HCT116 (cell line): ENCODE measurements at regions not wholly inside any gene's neighbourhood (a gene's known extent, or its start where the extent isn't known, plus 50 kb on each side); places are given as distances from the start of the nearest gene placed in this dataset.

Source experiments
- ATAC-seq: fragments of 200-7000 bp; cut with Tn5 transposase; 2 replicates; pipeline ENCODE4 v1.9.1; 2020; ENCODE audit warnings: mild to moderate bottlenecking, moderate library complexity
- BruUV-seq: library from RNA; stranded (reverse); fragments of 400-500 nt; replicated peaks from 2 replicates; lab custom pipeline; 2021; lab: Mats Ljungman, UMichigan
- CTCF ChIA-PET: fragments of 300-600 bp; sonication (Branson Sonifier 250); formaldehyde crosslinking; loops from one replicate; lab custom pipeline; 2021; ENCODE audit warnings: antibody characterized with exemption; lab: Charles Lee
- POLR2A ChIA-PET: fragments of 300-600, 350-600 bp; sonication (Branson Sonifier 250); formaldehyde crosslinking; loops from one replicate; lab custom pipeline; 2021; ENCODE audit warnings: antibody characterized with exemption; lab: Charles Lee
- RAD21 ChIA-PET, 2 experiments: fragments of 300-600 bp; sonication (Branson Sonifier 250); formaldehyde crosslinking; loops; one replicate each; lab custom pipeline; 2023; ENCODE audit warnings: low total read pairs in 2 of 2; ENCODE audit not compliant: uncharacterized antibody in 2 of 2, unreplicated experiment in 2 of 2, low non-redundant PET in 1 of 2; lab: Charles Lee
- DNase-seq: peaks from one replicate; pipeline ENCODE4 v3.0.0-alpha.2; 2010; ENCODE audit warnings: low read depth, low spot score
- H2AFZ ChIP-seq: fragments of 200-600 bp; shearing (Covaris generic), sonication (generic); 2 replicates; pipeline ENCODE4 v1.6.1; 2017; ENCODE audit warnings: low read depth, mixed run types, mixed read lengths, antibody characterized with exemption, low read length; ENCODE audit not compliant: poor library complexity, severe bottlenecking
- H3K27ac ChIP-seq: 2 replicates; pipeline ENCODE4 v1.5.1; 2012; ENCODE audit warnings: low read depth, low read length
- H3K27me3 ChIP-seq: fragments of 200-600 bp; sonication (generic); 2 replicates; pipeline ENCODE4 v1.6.1; 2016; ENCODE audit warnings: mixed run types, low read length, mixed read lengths; ENCODE audit not compliant: insufficient read depth
- H3K36me3 ChIP-seq, 2 experiments: fragments of 200-500 bp in 1 of 2; fragments of 200-600 bp in 1 of 2; sonication (Bioruptor generic) in 1 of 2; sonication (generic) in 1 of 2; 2 replicates each; pipeline versions ENCODE4 v1.5.1 to v1.6.1; 2014 to 2016; ENCODE audit warnings: low read length in 2 of 2, inconsistent platforms in 1 of 2, mixed read lengths in 1 of 2, mixed run types in 1 of 2; ENCODE audit not compliant: insufficient read depth in 2 of 2, control insufficient read depth in 1 of 2
- H3K4me1 ChIP-seq, 2 experiments: fragments of 200-600 bp in 1 of 2; sonication (generic) in 1 of 2; 2 replicates each; pipeline versions ENCODE4 v1.5.1 to v1.6.1; 2012 to 2017; ENCODE audit warnings: low read length in 2 of 2, inconsistent platforms in 1 of 2, mild to moderate bottlenecking in 1 of 2, mixed read lengths in 1 of 2, mixed run types in 1 of 2, moderate library complexity in 1 of 2; ENCODE audit not compliant: insufficient read depth in 2 of 2, control insufficient read depth in 1 of 2
- H3K4me2 ChIP-seq: fragments of 200-600 bp; sonication (generic); 2 replicates; pipeline ENCODE4 v1.6.1; 2017; ENCODE audit warnings: mixed run types, low read length, mixed read lengths
- H3K4me3 ChIP-seq, 2 experiments: fragments of 200-600 bp in 1 of 2; sonication (generic) in 1 of 2; replicated peaks in 1 of 2; 2 replicates each; pipeline ENCODE4 v1.5.1; 2011 to 2016; ENCODE audit warnings: low read length in 2 of 2, control low read depth in 1 of 2, low read depth in 1 of 2, mild to moderate bottlenecking in 1 of 2, mixed read lengths in 1 of 2, mixed run types in 1 of 2
- H3K79me2 ChIP-seq: fragments of 200-600 bp; sonication (generic); 2 replicates; pipeline ENCODE4 v1.6.1; 2017; ENCODE audit warnings: mild to moderate bottlenecking, mixed run types, low read length, moderate library complexity, mixed read lengths; ENCODE audit not compliant: insufficient read depth
- H3K9ac ChIP-seq: fragments of 200-600 bp; sonication (generic); 2 replicates; pipeline ENCODE4 v1.6.1; 2016; ENCODE audit warnings: low read length, mixed read lengths
- H3K9me2 ChIP-seq: fragments of 200-600 bp; sonication (generic), shearing (Covaris generic); 2 replicates; pipeline ENCODE4 v1.6.1; 2017; ENCODE audit warnings: mixed run types, mild to moderate bottlenecking, moderate library complexity; ENCODE audit not compliant: insufficient read depth
- H3K9me3 ChIP-seq, 2 experiments: fragments of 200-500 bp in 1 of 2; fragments of 200-600 bp in 1 of 2; sonication (Bioruptor generic) in 1 of 2; sonication (generic) in 1 of 2; 2 replicates each; pipeline ENCODE4 v1.6.1; 2014 to 2017; ENCODE audit warnings: low read length in 2 of 2, mixed read lengths in 2 of 2, inconsistent platforms in 1 of 2, low read depth in 1 of 2, mild to moderate bottlenecking in 1 of 2, mixed run types in 1 of 2, moderate library complexity in 1 of 2; ENCODE audit not compliant: control insufficient read depth in 1 of 2, insufficient read depth in 1 of 2
- H4K20me1 ChIP-seq: fragments of 200-600 bp; sonication (generic), shearing (Covaris generic); 2 replicates; pipeline ENCODE4 v1.6.1; 2017; ENCODE audit warnings: mixed run types, mild to moderate bottlenecking, moderate library complexity; ENCODE audit not compliant: insufficient read depth
- ATF3 ChIP-seq: IDR thresholded peaks from 2 replicates; pipeline ENCODE4 v1.6.1; 2012
- CBX3 ChIP-seq: IDR thresholded peaks from 2 replicates; pipeline ENCODE4 v1.6.1; 2012; ENCODE audit warnings: low read depth
- EGR1 ChIP-seq: IDR thresholded peaks from 2 replicates; pipeline ENCODE4 v1.6.1; 2012; ENCODE audit warnings: low read depth
- ELF1 ChIP-seq: IDR thresholded peaks from 2 replicates; pipeline ENCODE4 v1.6.1; 2012; ENCODE audit warnings: low read depth, borderline replicate concordance
- FOSL1 ChIP-seq: IDR thresholded peaks from 2 replicates; pipeline ENCODE4 v1.6.1; 2012; ENCODE audit warnings: low read depth
- JUND ChIP-seq: IDR thresholded peaks from 2 replicates; pipeline ENCODE4 v1.6.1; 2012
- POLR2A ChIP-seq: IDR thresholded peaks from 2 replicates; pipeline ENCODE4 v1.7.0; 2011; ENCODE audit warnings: borderline replicate concordance; ENCODE audit not compliant: insufficient read depth, insufficient read length; ENCODE audit errors: extremely low read depth
- RAD21 ChIP-seq: IDR thresholded peaks from 2 replicates; pipeline ENCODE4 v1.6.1; 2012; ENCODE audit warnings: low read depth, mild to moderate bottlenecking
- SP1 ChIP-seq: IDR thresholded peaks from 2 replicates; pipeline ENCODE4 v1.6.1; 2012; ENCODE audit warnings: low read depth
- SRF ChIP-seq: IDR thresholded peaks from 2 replicates; pipeline ENCODE4 v1.6.1; 2012; ENCODE audit warnings: low read depth
- YY1 ChIP-seq: IDR thresholded peaks from 2 replicates; pipeline ENCODE4 v1.6.1; 2011; ENCODE audit warnings: low read length, low read depth, moderate library complexity, mild to moderate bottlenecking; ENCODE audit not compliant: insufficient replicate concordance; ENCODE audit errors: extremely low read depth
- ZFX ChIP-seq: fragments of 450-650 bp; IDR thresholded peaks from 2 replicates; pipeline ENCODE4 v1.6.1; 2017
- ZNF274 ChIP-seq: fragments of 200-500 bp; sonication (Bioruptor generic); IDR thresholded peaks from 2 replicates; pipeline ENCODE4 v1.6.1; 2014; ENCODE audit warnings: mild to moderate bottlenecking, low read depth, low read length, inconsistent platforms
- intact Hi-C: fragments of 100-400 bp; cut with micrococcal nuclease; formaldehyde crosslinking; loops from 2 replicates; pipeline ENCODE4 v1.10.0; 2022
- TF ChIP-seq, protein P1 (sequence below): IDR thresholded peaks from 2 replicates; pipeline ENCODE4 v1.6.1; 2012
- TF ChIP-seq, protein P2 (sequence below): IDR thresholded peaks from 2 replicates; pipeline ENCODE4 v1.6.1; 2012; ENCODE audit warnings: low read depth
- TF ChIP-seq, protein P3 (sequence below), 3 experiments: fragments of 200-600 bp in 1 of 3; sonication (generic) in 1 of 3; IDR thresholded peaks in 2 of 3; conservative IDR thresholded peaks in 1 of 3; 2 replicates each; pipeline ENCODE4 v1.5.1; 2012 to 2017; ENCODE audit warnings: low read depth in 2 of 3, low read length in 2 of 3, antibody characterized with exemption in 1 of 3, borderline replicate concordance in 1 of 3, control low read depth in 1 of 3, mild to moderate bottlenecking in 1 of 3, mixed read lengths in 1 of 3, mixed run types in 1 of 3, moderate library complexity in 1 of 3; ENCODE audit not compliant: insufficient read depth in 1 of 3

DNA sequence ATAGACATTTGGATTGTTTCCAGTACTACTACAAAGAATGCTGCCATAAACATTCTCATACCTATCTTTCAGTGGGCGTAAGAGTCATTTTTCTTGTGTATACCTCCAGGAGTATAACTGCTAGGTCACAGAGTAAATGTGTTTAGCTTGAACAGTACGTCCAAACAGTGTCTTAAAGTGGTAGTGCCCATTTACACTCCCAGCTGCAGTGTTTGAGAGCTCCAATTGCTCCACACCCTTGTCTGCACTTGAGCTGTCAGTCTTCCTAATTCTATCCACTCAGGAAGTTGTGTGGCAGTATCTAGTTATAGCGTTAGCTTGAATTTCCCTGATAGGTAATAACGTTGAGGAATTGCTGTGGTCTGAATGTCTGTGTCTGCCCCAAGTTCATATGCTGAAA, 404.7 kb upstream of the PPP2R3A start:
- BruUV-seq = no TSS peak
- peaks cover 10% of the 10 kb centered on the region; the same call in 1 of the 2 replicates for H3K27me3 ChIP-seq
- no peaks in the 10 kb centered on the region for H3K4me1 ChIP-seq
- intact Hi-C loops = no loop called here
- no peak overlapping the region for H2AFZ ChIP-seq
- CTCF ChIA-PET = no interaction called here
- H3K27ac ChIP-seq = no peak overlapping the region
- H3K4me2 ChIP-seq = no peak overlapping the region
- no peaks in the 10 kb centered on the region for H3K9me2 ChIP-seq
- no peak overlapping the region for H3K4me3 ChIP-seq
- H3K9ac ChIP-seq = no peak overlapping the region
- ATAC-seq (no peak), DNase-seq (no peak)
- no peaks in the 10 kb centered on the region for H3K9me3 ChIP-seq
- no peaks in the 10 kb centered on the region for H3K36me3 ChIP-seq
- no peaks in the 10 kb centered on the region for H3K79me2 ChIP-seq
- TF ChIP-seq CBX3 (no peak), POLR2A (no peak), SRF (no peak)
- TF ChIP-seq, protein P1, sequence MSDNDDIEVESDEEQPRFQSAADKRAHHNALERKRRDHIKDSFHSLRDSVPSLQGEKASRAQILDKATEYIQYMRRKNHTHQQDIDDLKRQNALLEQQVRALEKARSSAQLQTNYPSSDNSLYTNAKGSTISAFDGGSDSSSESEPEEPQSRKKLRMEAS = no peak
- TF ChIP-seq, protein P2, sequence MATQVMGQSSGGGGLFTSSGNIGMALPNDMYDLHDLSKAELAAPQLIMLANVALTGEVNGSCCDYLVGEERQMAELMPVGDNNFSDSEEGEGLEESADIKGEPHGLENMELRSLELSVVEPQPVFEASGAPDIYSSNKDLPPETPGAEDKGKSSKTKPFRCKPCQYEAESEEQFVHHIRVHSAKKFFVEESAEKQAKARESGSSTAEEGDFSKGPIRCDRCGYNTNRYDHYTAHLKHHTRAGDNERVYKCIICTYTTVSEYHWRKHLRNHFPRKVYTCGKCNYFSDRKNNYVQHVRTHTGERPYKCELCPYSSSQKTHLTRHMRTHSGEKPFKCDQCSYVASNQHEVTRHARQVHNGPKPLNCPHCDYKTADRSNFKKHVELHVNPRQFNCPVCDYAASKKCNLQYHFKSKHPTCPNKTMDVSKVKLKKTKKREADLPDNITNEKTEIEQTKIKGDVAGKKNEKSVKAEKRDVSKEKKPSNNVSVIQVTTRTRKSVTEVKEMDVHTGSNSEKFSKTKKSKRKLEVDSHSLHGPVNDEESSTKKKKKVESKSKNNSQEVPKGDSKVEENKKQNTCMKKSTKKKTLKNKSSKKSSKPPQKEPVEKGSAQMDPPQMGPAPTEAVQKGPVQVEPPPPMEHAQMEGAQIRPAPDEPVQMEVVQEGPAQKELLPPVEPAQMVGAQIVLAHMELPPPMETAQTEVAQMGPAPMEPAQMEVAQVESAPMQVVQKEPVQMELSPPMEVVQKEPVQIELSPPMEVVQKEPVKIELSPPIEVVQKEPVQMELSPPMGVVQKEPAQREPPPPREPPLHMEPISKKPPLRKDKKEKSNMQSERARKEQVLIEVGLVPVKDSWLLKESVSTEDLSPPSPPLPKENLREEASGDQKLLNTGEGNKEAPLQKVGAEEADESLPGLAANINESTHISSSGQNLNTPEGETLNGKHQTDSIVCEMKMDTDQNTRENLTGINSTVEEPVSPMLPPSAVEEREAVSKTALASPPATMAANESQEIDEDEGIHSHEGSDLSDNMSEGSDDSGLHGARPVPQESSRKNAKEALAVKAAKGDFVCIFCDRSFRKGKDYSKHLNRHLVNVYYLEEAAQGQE = no peak
- H4K20me1 ChIP-seq = no peaks in the 10 kb centered on the region
- RAD21 ChIA-PET = no interaction called here
- POLR2A ChIA-PET = no interaction called here

- Histone ChIP-seq H3K4me1 (no peaks in the 10 kb centered on the region), H3K4me2 (no peak overlapping the region), H2AFZ (no peak overlapping the region), H3K9me2 (no peaks in the 10 kb centered on the region), H3K4me3 (no peak overlapping the region), H3K36me3 (no peaks in the 10 kb centered on the region), H4K20me1 (no peaks in the 10 kb centered on the region)
- ChIA-PET POLR2A (no interaction called here), RAD21 (no interaction called here)
- no TSS peak for BruUV-seq
- no peak for DNase-seq
- intact Hi-C loops = no loop called here
- no peak for TF ChIP-seq JUND
- TF ChIP-seq RAD21 = no peak
- no peak for TF ChIP-seq FOSL1
- TF ChIP-seq ATF3 = no peak
- no peak for TF ChIP-seq EGR1
- TF ChIP-seq ZFX = no peak
- no peak for TF ChIP-seq ZNF274
- TF ChIP-seq CBX3 = no peak
- no peak for TF ChIP-seq SRF
- no peak for TF ChIP-seq YY1
- TF ChIP-seq ELF1 = no peak
- TF ChIP-seq SP1 = no peak
- TF ChIP-seq, protein P3, sequence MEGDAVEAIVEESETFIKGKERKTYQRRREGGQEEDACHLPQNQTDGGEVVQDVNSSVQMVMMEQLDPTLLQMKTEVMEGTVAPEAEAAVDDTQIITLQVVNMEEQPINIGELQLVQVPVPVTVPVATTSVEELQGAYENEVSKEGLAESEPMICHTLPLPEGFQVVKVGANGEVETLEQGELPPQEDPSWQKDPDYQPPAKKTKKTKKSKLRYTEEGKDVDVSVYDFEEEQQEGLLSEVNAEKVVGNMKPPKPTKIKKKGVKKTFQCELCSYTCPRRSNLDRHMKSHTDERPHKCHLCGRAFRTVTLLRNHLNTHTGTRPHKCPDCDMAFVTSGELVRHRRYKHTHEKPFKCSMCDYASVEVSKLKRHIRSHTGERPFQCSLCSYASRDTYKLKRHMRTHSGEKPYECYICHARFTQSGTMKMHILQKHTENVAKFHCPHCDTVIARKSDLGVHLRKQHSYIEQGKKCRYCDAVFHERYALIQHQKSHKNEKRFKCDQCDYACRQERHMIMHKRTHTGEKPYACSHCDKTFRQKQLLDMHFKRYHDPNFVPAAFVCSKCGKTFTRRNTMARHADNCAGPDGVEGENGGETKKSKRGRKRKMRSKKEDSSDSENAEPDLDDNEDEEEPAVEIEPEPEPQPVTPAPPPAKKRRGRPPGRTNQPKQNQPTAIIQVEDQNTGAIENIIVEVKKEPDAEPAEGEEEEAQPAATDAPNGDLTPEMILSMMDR (IDR thresholded peaks at IDR 0.05 in 2 of 3, conservative IDR thresholded peaks at IDR 0.05 in 1 of 3; ENCODE audit: borderline replicate concordance in 1 of 3, insufficient read depth in 1 of 3, low read depth in 2 of 3, low read length in 2 of 3) = no peak
- TF ChIP-seq, all 23 proteins: peak for 0
- Histone ChIP-seq H3K27me3 (peaks cover 32% of the 10 kb centered on the region; the same call in 1 of the 2 replicates), H3K9ac (no peak overlapping the region), H3K27ac (no peak overlapping the region), H3K79me2 (no peaks in the 10 kb centered on the region), H3K9me3 (no peaks in the 10 kb centered on the region)
- CTCF ChIA-PET = no interaction called here
- ATAC-seq = no peak
Measured at GRCh38 chr3:135564696-135565095, 400.8 kb upstream of the PPP2R3A start.
